NB4 (cell line): ENCODE measurements at regions not wholly inside any gene's neighbourhood (a gene's known extent, or its start where the extent isn't known, plus 50 kb on each side); places are given as distances from the start of the nearest gene placed in this dataset.

Experiments
- POLR2A ChIP-seq: IDR thresholded peaks from 2 replicates; pipeline ENCODE4 v1.6.1; 2011; ENCODE audit warnings: mild to moderate bottlenecking; ENCODE audit not compliant: insufficient read length; ENCODE audit errors: extremely low read depth
- TF ChIP-seq, protein P1 (sequence below): IDR thresholded peaks from one replicate; pipeline ENCODE4 v1.5.1; 2012; ENCODE audit warnings: low read depth, low read length

DNA sequence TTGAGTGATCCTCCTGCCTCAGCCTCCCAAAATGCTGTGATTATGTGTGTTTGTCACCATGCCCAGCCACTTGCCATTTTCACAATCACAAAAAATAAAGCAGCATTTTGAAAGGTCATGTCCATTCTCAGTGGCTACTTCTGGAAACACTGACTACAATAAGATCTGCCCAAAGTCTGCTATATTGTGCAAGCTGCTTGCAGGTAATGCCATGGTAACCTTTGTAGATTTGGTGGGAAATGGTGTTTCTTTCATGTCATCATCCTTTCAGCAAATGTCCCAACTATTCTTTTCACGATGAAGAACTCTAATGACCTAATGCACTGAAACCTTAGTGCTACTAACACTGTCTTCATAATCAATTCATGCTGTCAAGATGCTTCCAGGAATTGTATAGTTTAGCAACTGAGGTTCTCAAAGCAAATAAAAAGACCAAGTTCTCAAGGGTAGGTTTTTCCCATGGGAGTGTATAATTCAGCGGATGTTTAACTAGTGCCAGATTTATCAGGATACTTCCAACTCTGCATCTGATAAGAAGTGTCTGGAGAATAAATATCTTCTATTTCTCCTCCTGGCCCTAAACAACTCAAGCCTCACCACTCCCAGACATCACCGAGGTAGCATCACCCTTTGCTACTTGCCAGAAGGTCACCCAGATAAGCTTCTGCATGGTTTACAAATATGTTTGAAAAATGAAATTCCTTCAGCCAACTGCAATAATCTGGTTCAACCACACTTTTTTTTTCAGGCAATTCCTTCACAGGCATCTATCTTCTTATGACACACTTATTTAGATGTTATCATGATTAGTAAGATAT, 132.0 kb upstream of the ZC3H11B start:
- TF ChIP-seq, protein P1, sequence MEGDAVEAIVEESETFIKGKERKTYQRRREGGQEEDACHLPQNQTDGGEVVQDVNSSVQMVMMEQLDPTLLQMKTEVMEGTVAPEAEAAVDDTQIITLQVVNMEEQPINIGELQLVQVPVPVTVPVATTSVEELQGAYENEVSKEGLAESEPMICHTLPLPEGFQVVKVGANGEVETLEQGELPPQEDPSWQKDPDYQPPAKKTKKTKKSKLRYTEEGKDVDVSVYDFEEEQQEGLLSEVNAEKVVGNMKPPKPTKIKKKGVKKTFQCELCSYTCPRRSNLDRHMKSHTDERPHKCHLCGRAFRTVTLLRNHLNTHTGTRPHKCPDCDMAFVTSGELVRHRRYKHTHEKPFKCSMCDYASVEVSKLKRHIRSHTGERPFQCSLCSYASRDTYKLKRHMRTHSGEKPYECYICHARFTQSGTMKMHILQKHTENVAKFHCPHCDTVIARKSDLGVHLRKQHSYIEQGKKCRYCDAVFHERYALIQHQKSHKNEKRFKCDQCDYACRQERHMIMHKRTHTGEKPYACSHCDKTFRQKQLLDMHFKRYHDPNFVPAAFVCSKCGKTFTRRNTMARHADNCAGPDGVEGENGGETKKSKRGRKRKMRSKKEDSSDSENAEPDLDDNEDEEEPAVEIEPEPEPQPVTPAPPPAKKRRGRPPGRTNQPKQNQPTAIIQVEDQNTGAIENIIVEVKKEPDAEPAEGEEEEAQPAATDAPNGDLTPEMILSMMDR = no peak
- no peak for TF ChIP-seq POLR2A
